NCI-H526 (cell line): ENCODE measurements at regions not wholly inside any gene's neighbourhood (a gene's known extent, or its start where the extent isn't known, plus 50 kb on each side); places are given as distances from the start of the nearest gene placed in this dataset.
A peak's percentile ranks its signal among the peaks of the same experiment; 100 is the strongest.

Source experiments
- DNase-seq, 2 experiments: peaks; one replicate each; lab custom pipeline; 2025; lab: John Stamatoyannopoulos, UW

DNA sequence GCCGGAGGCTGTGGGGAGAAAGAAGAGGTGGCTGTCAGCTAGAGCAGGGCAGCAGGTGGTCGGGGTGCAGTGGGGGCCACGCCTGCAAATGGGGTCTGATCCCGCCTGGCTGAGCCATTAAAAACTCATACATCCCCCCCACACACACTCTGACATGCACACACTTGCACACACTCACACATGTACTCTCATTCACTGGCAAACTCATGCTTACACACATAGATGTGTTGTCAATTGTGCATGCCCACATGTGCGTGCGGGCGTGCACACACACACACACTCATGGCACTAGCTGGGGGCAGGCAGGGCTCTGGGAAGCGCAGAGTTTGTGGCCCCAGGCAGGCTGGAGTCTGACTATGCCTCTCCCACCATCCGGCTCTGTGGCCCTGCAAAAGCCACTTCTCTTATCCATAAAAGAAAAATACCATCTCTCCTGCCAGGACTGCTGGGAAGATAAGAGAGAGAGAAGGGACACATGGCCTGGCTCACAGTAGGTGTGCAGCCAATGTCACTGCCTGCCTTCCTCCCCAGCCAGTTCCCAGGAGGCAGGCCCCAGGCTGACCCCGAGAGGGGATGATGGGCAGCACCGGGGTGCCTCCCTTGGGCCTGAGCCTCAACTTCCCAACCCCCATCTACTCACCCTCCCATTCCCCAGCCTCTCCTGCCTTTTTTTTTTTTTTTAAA lies 163.5 kb upstream of the LINGO1 start:
- DNase-seq: no peak

GRCh38 chr15:77795446-77795845 lies 162.7 kb upstream of the LINGO1 start:
- DNase-seq: no peak

DNA sequence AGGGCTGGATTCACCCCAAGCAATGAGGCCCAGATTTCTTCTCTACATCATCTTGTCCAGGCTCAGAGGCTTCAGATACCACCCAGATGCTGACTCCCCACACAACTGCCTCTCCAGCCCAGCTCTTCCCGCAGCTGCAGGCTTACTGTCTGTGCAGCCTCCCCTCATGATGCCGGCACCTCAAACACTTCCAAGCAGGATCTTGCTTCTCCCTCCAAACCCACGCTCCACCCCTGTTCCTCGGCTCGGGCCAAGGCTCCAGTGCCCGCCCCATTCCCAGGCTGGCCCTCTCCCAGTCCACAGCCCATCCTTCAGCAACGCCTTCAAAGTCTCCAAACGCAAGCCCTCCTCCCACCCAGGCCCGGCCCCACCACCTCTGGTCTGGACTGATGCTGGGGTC lies 159.2 kb upstream of the LINGO1 start:
- no peak for DNase-seq

DNA sequence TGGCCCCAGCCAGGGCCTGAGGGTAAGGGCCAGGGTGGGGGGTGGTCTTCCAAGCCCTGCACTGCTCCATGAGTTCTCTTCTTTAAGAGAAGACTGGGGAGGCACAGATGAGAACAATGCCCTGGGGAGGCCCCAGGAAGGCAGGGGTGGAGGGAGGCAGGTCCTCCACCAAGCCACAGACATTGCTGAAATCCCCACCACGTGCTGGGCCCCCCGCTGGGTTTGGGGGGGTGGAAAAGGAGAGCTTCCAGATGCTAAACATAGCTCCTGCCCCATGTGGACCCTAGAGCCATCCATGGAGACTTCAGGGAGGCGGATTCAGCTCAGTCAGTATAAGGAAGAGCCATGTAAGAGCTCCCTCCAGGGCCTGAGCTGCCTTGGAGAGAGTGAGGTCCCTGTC lies 157.8 kb upstream of the LINGO1 start:
- no peak for DNase-seq

- no peak for DNase-seq
Measured at GRCh38 chr15:77786956-77787355, 154.2 kb upstream of the LINGO1 start.

GRCh38 chr15:77786181-77786890 lies 153.6 kb upstream of the LINGO1 start:
- no peak for DNase-seq

GRCh38 chr15:77784361-77785292 lies 151.9 kb upstream of the LINGO1 start:
- DNase-seq: peak in 1 of 2 experiments; percentile 58

- DNase-seq: no peak
Measured at GRCh38 chr15:77783636-77784035, 150.9 kb upstream of the LINGO1 start.

DNA sequence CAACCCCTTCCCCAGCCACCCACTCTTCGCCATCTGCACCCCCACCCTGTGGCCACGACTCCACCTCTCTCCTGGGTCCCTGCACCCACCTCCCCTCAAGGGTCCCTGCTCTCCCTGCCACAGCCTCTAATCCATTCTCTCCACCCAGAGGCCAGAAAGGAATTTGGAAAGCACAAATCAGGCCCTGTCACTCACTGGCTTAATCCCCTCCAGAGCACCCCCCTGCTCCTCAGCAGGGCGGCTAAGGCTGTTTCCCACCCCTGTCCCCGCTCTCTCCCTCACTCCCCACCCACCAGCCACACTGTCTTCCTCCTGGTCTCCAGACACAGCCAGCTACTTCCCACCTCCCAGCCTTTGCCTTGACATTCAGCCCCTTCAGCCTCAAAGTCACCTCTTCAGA lies 150.0 kb upstream of the LINGO1 start:
- DNase-seq: no peak

DNA sequence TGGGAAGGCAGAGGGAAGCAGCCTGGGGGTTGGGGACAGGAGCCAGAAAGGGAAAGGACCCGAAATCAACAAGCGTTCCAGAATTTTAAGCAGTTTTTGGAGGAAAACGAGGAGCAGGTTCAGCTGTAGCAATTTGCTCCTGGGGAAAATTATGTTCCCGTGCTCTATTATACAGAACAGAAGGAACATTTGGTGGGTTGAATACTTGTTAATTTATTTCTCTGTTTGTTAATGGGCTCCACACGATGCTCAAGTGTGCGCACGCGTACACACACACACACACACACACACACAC lies 149.2 kb upstream of the LINGO1 start:
- DNase-seq: no peak

- no peak for DNase-seq
Measured at GRCh38 chr15:77781151-77781945, 148.6 kb upstream of the LINGO1 start.

DNA sequence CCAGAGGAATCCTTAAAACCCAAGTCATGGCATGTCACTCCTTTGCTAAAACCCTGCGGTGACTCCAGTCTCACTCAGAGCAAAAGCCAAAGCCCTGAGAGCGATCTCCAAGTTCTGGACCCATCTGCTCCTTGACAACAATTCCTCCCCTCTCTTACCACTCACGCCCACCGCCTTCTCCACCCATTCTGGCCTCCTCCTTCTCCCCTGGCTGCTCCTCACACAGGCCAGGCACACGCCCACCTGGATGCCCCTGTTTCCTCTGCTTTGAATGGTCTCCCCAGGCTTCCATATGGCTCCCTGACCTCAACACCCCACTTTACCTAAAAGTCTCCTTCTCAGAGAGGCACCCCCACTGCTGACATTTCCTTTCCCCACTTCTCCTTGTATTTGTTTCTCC lies 146.1 kb upstream of the LINGO1 start:
- DNase-seq: no peak

DNA sequence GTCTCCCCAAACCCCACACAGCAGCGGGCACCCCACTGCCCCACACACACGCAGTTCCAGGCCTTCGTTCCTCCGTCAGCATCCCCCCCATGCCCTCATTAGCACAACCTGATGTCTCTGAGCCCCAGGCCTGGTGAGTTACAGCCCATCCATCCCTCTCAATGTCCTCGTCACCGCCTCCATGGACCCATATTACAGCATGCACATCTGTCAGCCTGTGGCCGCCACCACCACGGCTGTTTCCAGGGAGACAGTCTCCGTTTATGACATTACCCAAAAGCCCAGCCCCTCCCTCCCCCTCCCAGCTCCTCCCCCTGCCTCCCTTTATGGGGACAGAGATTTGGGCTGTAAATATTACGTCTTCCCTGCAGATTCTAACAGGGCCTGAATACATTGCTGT lies 143.1 kb upstream of the LINGO1 start:
- DNase-seq: no peak

- no peak for DNase-seq
Measured at GRCh38 chr15:77775373-77775772, 142.7 kb upstream of the LINGO1 start.

DNA sequence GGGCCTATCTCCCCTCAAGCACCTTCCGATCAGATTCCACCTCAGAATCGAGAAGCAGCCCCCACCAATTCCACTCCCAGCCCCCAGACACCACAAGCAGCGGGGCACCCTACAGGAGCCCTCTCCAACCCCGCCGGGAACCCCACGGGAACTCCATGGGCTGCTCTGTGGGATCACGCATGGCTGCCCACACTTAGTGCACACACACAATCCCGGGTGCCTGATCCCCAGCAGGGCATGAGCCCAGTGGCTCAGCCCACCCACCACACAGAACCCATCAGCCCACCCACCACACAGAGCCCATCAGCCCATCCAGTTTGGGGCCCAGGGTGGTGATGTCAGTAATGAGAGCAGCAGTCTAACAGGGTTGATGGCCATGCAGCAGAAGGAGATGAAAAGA lies 141.6 kb upstream of the LINGO1 start:
- DNase-seq: no peak

GRCh38 chr15:77773903-77774302 lies 141.2 kb upstream of the LINGO1 start:
- no peak for DNase-seq

- no peak for DNase-seq
Measured at GRCh38 chr15:77772641-77773402, 140.1 kb upstream of the LINGO1 start.

DNA sequence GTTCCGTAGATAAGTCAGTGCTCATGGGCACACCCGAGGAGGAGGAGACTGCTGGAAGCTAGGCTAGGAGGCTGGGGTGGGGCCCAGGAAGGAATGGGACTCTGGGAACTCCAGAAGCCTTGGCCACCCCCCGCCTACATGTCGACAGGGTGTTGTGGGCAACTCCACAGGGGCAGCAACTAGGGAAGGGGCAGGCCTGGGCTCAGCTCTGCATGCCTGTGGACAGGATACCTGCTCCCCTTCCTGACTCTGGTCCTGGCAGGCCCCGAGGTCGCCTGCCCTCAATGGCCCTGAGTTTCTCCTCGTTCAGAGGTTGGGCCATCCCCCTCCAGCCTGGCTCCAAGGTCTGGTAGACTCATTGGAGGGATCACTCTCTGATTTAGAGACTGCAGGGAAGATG lies 138.9 kb upstream of the LINGO1 start:
- DNase-seq: no peak

GRCh38 chr15:77769700-77770099 lies 137.0 kb upstream of the LINGO1 start:
- no peak for DNase-seq

DNA sequence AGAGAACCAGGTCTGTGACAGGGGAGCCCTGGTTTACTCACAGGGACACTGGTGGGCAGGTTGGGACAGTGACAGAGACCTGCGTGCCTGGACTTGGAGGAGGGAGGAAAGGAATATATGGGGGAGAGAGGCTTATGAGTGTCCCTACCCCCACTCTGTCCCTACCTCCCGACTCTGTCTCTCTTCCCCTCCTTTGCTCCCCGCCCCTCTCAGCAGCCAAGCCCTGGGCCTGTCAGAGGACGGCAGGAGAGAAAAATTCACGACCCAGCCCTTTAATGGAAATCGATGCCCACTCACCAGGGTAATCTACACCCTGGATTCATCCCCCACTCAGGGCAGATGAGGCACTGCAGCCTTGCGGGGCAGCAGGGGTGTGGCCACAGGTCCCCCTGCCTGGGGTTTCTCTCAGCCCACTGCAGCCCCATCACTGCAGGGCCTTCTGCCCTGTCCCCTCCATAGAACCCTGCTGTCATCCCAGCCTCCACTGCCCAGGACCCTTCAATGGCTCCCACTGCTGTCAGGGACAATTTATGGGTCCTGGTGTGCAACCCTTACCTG lies 135.9 kb upstream of the LINGO1 start:
- DNase-seq: peak in 1 of 2 experiments; percentile 32

DNA sequence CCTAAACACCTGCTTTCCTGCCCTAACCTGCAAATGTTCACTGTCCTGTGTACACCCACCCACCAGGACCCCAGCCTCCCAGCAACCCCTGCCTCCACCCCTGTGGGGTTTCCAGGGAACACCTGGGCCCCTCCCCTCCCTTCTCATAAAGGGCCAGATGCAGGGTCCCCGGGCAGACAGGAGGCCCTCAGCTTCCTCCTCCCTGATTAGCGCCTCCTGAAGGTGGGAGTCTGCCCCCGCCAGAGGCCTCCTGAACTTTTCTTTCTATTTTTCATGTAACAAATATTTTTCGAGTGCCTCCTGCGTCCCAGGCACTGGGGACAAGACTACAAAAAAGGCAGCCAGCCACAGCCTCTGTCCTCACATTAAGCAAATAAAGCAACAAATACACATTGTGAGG lies 135.4 kb upstream of the LINGO1 start:
- peak in 1 of 2 experiments; percentile 32 for DNase-seq
